ENCODE measurements at regions not wholly inside any gene's neighbourhood (a gene's known extent, or its start where the extent isn't known, plus 50 kb on each side); places are given as distances from the start of the nearest gene placed in this dataset.

DNA sequence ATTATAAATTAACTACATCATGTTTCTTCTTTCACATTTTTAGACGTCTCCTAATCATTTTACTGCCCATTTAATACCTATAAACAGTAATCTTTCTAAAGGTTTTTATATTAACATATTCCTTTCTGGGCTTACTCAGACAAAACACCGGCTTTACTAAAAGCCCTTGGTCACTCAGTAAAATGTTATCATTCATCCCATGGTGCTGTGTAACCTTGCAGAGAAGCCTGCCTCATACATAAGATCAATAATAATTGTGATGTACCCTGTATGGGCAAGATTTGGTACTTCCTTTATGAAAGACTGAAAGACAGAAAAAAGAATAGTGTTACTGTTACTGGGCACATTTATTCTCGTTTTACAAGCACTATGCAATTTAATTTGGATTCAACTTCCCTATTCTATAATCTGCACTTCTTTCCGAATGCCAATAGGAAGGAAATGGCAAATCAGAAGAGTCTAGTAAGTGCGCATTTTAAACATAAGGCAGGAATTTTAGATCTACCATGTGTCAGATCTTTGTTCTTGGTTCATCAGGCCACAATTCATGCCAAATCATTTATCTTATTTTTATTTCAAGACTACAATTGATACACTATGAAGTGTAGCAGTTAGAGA lies 522.2 kb downstream of the CSNK1G3 start:
- Histone ChIP-seq H3K27ac (ENCODE audit: extremely low read length, insufficient read depth, low read length) (no peak overlapping the region), H3K4me2 (ENCODE audit: low read depth, low read length) (no peak overlapping the region), H3K36me3 (replicated peaks in 1 of 2; ENCODE audit: control insufficient read depth in 1 of 2, insufficient read depth in 2 of 2, low read length in 2 of 2) (no peaks in the 10 kb centered on the region), H4K20me1 (ENCODE audit: insufficient read depth, low read length) (no peaks in the 10 kb centered on the region), H3K79me2 (ENCODE audit: insufficient read depth, low read length) (no peaks in the 10 kb centered on the region), H3K27me3 (ENCODE audit: control insufficient read depth in 1 of 2, insufficient read depth in 2 of 2, low read length in 2 of 2) (no peaks in the 10 kb centered on the region), H3K4me1 (ENCODE audit: insufficient read depth, low read length) (no peaks in the 10 kb centered on the region), H2AFZ (ENCODE audit: low read length) (no peak overlapping the region), H3K9ac (ENCODE audit: insufficient read depth, low read depth, low read length) (no peak overlapping the region), H3K4me3 (replicated peaks in 1 of 3; ENCODE audit: insufficient read depth in 1 of 3, low read depth in 2 of 3, low read length in 3 of 3) (no peak overlapping the region), H3K9me3 (ENCODE audit: low read length) (no peaks in the 10 kb centered on the region)
- no TSS peak for BruUV-seq (replicated peaks)
- TF ChIP-seq SPEN (CRISPR knock-in tag; IDR thresholded peaks at IDR 0.05; ENCODE audit: low read depth) (no peak), ZNF749 (CRISPR knock-in tag; IDR thresholded peaks at IDR 0.05; ENCODE audit: borderline replicate concordance) (no peak), HES4 (CRISPR knock-in tag; IDR thresholded peaks at IDR 0.05; ENCODE audit: borderline replicate concordance) (no peak), ZNF543 (CRISPR knock-in tag; IDR thresholded peaks at IDR 0.05) (no peak), KDM1A (CRISPR knock-in tag; IDR thresholded peaks at IDR 0.05) (no peak)
- TF ChIP-seq, protein P1, sequence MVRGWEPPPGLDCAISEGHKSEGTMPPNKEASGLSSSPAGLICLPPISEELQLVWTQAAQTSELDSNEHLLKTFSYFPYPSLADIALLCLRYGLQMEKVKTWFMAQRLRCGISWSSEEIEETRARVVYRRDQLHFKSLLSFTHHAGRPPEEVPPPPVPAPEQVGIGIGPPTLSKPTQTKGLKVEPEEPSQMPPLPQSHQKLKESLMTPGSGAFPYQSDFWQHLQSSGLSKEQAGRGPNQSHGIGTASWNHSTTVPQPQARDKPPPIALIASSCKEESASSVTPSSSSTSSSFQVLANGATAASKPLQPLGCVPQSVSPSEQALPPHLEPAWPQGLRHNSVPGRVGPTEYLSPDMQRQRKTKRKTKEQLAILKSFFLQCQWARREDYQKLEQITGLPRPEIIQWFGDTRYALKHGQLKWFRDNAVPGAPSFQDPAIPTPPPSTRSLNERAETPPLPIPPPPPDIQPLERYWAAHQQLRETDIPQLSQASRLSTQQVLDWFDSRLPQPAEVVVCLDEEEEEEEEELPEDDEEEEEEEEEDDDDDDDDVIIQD (CRISPR knock-in tag; IDR thresholded peaks at IDR 0.05; ENCODE audit: low read depth), result no peak
- TF ChIP-seq, protein P2, sequence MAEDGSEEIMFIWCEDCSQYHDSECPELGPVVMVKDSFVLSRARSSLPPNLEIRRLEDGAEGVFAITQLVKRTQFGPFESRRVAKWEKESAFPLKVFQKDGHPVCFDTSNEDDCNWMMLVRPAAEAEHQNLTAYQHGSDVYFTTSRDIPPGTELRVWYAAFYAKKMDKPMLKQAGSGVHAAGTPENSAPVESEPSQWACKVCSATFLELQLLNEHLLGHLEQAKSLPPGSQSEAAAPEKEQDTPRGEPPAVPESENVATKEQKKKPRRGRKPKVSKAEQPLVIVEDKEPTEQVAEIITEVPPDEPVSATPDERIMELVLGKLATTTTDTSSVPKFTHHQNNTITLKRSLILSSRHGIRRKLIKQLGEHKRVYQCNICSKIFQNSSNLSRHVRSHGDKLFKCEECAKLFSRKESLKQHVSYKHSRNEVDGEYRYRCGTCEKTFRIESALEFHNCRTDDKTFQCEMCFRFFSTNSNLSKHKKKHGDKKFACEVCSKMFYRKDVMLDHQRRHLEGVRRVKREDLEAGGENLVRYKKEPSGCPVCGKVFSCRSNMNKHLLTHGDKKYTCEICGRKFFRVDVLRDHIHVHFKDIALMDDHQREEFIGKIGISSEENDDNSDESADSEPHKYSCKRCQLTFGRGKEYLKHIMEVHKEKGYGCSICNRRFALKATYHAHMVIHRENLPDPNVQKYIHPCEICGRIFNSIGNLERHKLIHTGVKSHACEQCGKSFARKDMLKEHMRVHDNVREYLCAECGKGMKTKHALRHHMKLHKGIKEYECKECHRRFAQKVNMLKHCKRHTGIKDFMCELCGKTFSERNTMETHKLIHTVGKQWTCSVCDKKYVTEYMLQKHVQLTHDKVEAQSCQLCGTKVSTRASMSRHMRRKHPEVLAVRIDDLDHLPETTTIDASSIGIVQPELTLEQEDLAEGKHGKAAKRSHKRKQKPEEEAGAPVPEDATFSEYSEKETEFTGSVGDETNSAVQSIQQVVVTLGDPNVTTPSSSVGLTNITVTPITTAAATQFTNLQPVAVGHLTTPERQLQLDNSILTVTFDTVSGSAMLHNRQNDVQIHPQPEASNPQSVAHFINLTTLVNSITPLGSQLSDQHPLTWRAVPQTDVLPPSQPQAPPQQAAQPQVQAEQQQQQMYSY (CRISPR knock-in tag; IDR thresholded peaks at IDR 0.05), result no peak
- ATAC-seq (no peak), DNase-seq (ENCODE audit: low spot score) (no peak), FAIRE-seq (no peak)
- POLR2A ChIA-PET, result no interaction called here
- intact Hi-C loops (cut with micrococcal nuclease; ENCODE audit: unreplicated experiment) (no loop called here), in situ Hi-C loops (cut with HindIII; ENCODE audit: extremely low pct_ligation_motif_present, low pct_unique_long_range_greater_than_20kb) (no loop called here)
- CTCF ChIA-PET (ENCODE audit: low intra/inter-chr PET ratio, low total read pairs), result no interaction called here
- 37% methylated on average over 5 of the region's 5 CpGs for WGBS (ENCODE audit: low lambda C conversion rate)
